ENCODE measurements at regions not wholly inside any gene's neighbourhood (a gene's known extent, or its start where the extent isn't known, plus 50 kb on each side); places are given as distances from the start of the nearest gene placed in this dataset.
"Not testable (repeated sequence)": the region's sequence is repeated elsewhere in the genome, so short reads cannot be mapped to it uniquely, and the experiment has no call there.

GRCh38 chr6:122265755-122266154 is 133.7 kb upstream of the HSF2 start:
- no peak for DNase-seq (ENCODE audit: low read depth in 2 of 2)

DNA sequence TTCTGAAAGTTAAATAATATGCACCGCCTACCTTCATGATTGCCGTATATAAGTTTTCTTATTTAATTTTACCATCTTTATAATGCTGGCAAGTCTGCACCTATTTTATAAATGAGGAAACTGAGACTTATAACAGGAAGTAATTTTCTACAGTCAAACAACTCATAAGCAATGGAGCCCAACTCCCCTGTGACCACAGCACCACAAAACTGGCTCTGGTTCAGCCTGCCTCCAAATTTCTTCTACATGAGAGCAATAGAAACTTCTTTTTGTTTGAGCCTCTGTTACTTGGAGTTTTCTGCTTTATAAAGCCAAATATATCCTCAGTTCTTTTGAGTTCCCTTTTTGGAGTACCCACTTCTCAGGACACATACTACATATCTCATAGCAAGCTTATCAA is 131.1 kb upstream of the HSF2 start:
- no peak for DNase-seq (ENCODE audit: low read depth in 2 of 2)

DNA sequence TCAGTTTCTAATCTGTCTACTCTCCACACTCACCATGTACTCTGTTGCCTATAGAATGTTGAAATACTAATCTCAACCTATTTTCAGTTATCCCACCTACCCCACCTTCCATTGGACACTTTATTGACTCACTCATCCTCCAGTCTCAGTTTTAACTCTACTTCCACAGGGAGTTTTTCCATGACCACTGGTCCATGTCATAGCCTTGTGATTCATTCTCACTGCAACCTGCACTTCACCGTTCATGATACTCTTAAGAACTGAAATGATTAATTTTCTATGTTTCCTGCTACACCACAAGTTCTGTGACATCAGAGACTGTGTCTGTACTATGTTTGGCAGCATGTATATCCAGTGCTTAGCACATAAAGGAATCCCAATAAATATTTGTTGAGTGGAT is 122.8 kb upstream of the HSF2 start:
- DNase-seq (ENCODE audit: low read depth in 2 of 2), result no peak

- DNase-seq (ENCODE audit: low read depth in 2 of 2), result not testable (repeated sequence)
These were observed 119.1 kb upstream of the HSF2 start for GRCh38 chr6:122280105-122281021.

DNA sequence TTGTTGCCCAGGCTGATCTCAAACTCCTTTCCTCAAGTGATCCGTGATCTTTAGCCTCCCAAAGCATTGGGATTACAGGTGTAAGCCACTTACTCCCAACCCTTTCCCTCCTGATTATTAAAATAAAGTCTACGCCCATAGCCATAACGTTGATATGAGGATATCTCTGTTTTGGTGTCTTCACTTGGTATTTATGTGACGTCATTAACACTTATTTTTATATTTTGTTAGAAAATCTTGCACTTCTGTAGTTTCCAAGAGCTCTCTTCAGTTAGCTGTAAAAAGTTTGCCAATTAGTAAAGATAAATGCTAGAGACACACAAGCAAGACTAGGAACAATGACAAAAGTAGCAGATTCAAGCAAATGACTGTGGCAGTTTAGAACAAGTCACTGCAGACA is 115.6 kb upstream of the HSF2 start:
- no peak for DNase-seq (ENCODE audit: low read depth in 2 of 2)

DNA sequence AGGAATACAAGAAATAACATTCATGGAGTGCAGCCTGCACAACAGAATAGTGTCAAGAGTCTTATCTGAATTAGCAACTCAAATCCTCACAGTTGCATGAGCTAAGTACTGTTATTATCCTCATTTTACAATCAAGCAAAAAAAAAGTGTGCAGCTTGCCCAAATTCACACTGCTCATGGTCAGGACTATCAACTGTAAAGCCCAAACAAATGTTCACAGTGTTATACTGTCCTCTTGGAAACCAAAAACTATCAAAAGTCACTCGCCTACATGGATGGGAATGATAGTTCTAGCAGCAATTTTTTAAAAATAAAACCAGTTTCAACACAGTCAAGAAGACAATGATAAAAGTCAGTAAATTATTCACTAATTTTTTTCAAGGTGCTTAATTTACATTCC is 114.6 kb upstream of the HSF2 start:
- no peak for DNase-seq (ENCODE audit: low read depth in 2 of 2)

DNA sequence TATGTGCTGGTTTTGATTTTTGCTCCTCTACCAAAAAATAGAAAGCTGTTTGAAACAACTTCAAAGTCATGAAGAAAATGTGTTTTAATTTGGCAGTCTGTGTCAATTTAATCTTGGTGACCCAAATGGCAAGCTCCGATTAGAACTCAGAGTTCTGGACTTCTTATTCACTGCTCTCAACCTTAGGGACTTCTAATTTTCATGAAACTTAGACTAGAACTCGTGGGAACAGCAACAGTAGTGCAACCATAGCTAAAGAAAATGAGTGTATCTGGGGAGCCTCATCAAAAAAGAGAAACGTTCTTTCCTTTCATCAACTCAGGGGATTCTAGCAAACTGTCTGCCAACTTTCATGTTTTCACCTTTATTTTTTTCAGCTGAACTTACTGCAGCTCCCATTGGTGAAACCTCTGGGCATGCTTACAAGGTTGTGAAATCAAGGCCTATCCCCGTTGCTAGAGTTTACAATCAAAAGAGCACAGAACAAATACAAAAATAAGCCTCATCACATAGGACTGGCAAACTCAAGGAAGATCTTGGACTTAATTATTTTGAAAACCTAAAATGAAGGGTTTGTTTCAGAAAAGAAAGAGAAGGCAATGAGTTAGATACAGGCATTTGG is 114.0 kb upstream of the HSF2 start:
- DNase-seq (ENCODE audit: low read depth in 2 of 2), result no peak

GRCh38 chr6:122286512-122286911 is 112.9 kb upstream of the HSF2 start:
- no peak for DNase-seq (ENCODE audit: low read depth in 2 of 2)

DNA sequence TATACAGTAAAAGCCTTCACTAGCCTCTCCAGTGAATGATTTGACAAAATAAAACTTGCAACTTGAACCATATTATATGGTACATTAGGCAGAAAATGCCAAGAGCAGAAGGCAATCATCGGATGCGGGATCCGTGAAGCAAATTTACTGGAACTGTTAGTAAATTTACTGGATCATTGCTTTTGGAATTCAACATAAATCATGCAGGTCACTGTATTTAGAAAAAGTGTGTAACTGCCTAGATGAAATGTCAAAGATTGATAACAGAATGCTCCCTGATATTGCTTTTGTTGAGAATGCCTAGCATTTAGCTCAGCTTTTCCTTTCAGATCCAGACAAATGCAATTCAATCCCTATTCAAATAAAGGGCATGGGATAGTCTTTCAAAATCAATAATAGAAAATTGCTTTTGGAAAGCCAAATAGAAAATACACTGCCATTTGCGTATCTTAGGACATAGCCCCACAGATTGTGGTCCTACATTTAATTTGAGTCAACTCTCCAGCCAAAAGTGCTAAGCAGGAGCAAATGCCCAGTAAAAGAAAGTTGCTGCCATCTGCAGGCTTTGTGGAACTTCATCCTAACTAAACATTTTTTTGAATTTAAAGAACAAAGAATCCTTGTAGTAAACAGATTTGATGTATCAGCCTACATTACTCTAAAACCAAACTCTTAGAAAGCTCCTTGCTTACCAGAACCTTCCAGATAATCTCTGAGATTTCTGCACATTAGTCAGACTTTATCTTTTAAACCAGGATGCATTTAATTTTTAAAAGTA is 109.5 kb upstream of the HSF2 start:
- no peak for DNase-seq (ENCODE audit: low read depth in 2 of 2)

GRCh38 chr6:122297010-122297409 is 102.4 kb upstream of the HSF2 start:
- DNase-seq (ENCODE audit: low read depth in 2 of 2), result no peak

DNA sequence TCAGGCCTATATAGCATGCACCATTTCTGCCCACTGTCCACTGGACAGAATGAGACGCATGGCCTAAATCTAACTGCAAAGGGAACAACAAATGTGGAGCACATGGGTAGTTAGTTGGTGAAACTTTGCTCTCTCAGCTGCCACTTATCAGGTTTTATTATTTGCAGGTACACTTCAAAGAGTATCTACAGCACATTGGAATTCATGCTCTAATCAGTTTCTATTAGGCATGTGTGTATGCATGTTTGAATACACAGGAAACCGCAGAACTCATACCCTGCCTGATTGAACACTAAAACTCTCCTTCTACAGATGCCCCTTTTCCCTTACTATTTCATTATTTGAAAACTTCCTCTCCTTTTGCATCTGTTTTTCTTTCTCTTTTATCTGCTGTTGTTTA is 97.4 kb upstream of the HSF2 start:
- no peak for DNase-seq (ENCODE audit: low read depth in 2 of 2)

- DNase-seq (ENCODE audit: low read depth in 2 of 2), result no peak
These were observed 91.9 kb upstream of the HSF2 start for GRCh38 chr6:122307577-122307976.

- DNase-seq (ENCODE audit: low read depth in 2 of 2), result no peak
These were observed 91.4 kb upstream of the HSF2 start for GRCh38 chr6:122308074-122308473.

DNA sequence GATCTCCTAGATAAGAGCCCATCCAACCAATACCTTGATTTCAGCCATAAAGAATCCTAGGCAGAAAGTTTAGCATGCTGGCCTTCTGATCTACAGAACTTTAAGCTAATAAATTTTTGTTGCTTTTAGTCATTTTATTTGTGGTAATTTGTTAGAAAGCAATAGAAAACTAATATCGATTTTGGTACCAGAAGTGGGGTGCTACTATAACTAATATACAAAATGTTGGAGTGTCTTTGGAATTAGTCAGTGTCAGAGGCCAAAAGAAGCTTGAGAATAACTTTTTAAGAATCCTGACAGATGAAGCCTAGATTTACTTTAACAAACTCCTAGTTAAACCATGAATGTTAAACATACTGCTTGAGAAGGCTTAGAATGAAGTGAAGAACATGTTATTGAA is 83.6 kb upstream of the HSF2 start:
- DNase-seq (ENCODE audit: low read depth in 2 of 2), result no peak

- DNase-seq (ENCODE audit: low read depth in 2 of 2), result no peak
These were observed 76.6 kb upstream of the HSF2 start for GRCh38 chr6:122322824-122323223.

- DNase-seq (ENCODE audit: low read depth in 2 of 2), result no peak
These were observed 76.1 kb upstream of the HSF2 start for GRCh38 chr6:122323361-122323760.

DNA sequence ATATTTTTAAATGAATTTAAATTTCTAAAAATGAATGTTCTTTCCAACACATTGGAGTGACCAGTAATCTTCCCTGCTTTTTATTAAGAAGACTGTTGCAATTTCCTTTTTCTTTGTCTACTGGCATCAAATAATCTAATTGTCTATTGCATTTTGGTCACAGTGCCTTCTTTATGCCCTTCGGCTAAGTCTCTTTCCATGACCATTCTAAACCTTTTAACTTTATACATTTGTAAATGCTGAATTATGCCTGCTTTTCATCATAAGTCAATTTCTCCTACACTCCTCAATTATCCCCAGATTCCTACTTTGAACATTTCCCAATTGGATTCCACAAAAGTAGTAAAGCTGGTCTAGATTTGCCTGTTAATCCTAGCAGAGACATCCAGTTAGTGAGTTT is 69.1 kb upstream of the HSF2 start:
- DNase-seq (ENCODE audit: low read depth in 2 of 2), result no peak

GRCh38 chr6:122337645-122338044 is 61.8 kb upstream of the HSF2 start:
- DNase-seq (ENCODE audit: low read depth in 2 of 2), result no peak

DNA sequence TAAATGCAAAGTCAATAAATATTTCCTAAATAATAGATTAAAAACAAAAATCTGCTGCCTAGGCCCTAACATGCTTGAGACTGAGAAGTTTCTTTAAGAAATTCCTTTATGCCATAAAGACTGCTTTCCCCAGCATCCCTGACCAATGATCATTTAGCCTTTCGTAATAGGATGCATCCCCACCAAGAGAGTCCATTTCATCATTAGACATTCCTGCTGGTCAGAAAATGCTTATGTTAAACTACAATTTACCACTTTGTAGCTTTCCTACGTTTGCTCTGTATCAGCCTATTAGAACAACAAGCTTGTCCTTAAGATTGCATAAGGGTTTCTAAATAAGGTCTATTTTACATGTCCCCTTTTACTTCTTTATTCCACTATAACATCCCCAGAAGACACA is 59.8 kb upstream of the HSF2 start:
- DNase-seq (ENCODE audit: low read depth in 2 of 2), result no peak

DNA sequence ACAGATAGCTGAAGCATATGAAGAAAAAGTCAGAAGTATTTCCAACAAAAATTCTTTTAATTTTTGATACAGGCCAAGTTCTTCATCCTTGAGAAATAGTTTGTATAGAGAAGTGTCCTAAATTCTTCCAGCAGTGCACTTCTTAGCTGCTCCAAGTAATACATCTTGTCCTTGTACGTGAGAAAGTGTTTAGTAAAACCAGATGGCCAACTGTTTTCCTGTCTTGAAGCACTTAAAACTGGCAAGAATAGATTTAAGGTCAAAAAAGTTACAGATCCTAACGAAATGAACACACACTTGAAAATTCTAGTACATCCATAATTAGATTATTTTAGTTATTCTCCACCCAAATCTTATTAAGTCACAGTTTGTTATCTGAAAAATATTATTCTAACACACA is 52.2 kb upstream of the HSF2 start:
- no peak for DNase-seq (ENCODE audit: low read depth in 2 of 2)

GRCh38 chr6:122347751-122348150 is 51.7 kb upstream of the HSF2 start:
- no peak for DNase-seq (ENCODE audit: low read depth in 2 of 2)
